ENCODE measurements at regions not wholly inside any gene's neighbourhood (a gene's known extent, or its start where the extent isn't known, plus 50 kb on each side); places are given as distances from the start of the nearest gene placed in this dataset.

- Histone ChIP-seq H3K36me3 (ENCODE audit: control insufficient read depth in 2 of 2, insufficient read depth in 2 of 2, low read length in 1 of 2) (no peaks in the 10 kb centered on the region), H3K9me3 (replicated peaks; ENCODE audit: control insufficient read depth, insufficient read depth, low read length) (no peaks in the 10 kb centered on the region; the same call in 2 of the 3 replicates), H3K9ac (ENCODE audit: control insufficient read depth, insufficient read depth, low read length) (no peak overlapping the region), H3K79me2 (ENCODE audit: control insufficient read depth, insufficient read depth, low read length) (no peaks in the 10 kb centered on the region), H3K4me2 (ENCODE audit: control insufficient read depth, insufficient read depth) (no peak overlapping the region), H2AFZ (ENCODE audit: control insufficient read depth, low read depth, low read length) (no peak overlapping the region), H3K27me3 (replicated peaks in 1 of 2; ENCODE audit: control insufficient read depth in 2 of 2, insufficient read depth in 2 of 2, low read length in 1 of 2) (peaks cover 0 to 4% of the 10 kb centered on the region in 2 experiments; a peak in 1 of 4 replicates), H3K27ac (ENCODE audit: control insufficient read depth, insufficient read depth) (no peak overlapping the region), H3K4me3 (no peak overlapping the region), H4K20me1 (ENCODE audit: control insufficient read depth, insufficient read depth) (no peaks in the 10 kb centered on the region), H3K4me1 (ENCODE audit: control insufficient read depth, insufficient read depth, low read length) (peaks cover 4% of the 10 kb centered on the region; the same call in 1 of the 2 replicates)
- TF ChIP-seq PKNOX1 (IDR thresholded peaks at IDR 0.05): no peak
- TF ChIP-seq HDGF (IDR thresholded peaks at IDR 0.05): no peak
- TF ChIP-seq ESRRA (IDR thresholded peaks at IDR 0.05; ENCODE audit: low read length): no peak
- no peak for TF ChIP-seq TAF1 (IDR thresholded peaks at IDR 0.05; ENCODE audit: borderline replicate concordance, low read depth, low read length)
- no peak for TF ChIP-seq CBX3 (IDR thresholded peaks at IDR 0.05; ENCODE audit: borderline replicate concordance, low read depth)
- no peak for TF ChIP-seq SMAD1 (IDR thresholded peaks at IDR 0.05; ENCODE audit: low read depth, partially characterized antibody)
- no peak for TF ChIP-seq MYB (IDR thresholded peaks at IDR 0.05; ENCODE audit: borderline replicate concordance, low read depth, low read length)
- TF ChIP-seq ZNF217 (IDR thresholded peaks at IDR 0.05): no peak
- no peak for TF ChIP-seq PML (IDR thresholded peaks at IDR 0.05; ENCODE audit: low read length)
- no peak for TF ChIP-seq POLR2A (IDR thresholded peaks at IDR 0.05; ENCODE audit: low read depth, low read length)
- WGBS (ENCODE audit: insufficient coverage, insufficient replicate concordance, low lambda C conversion rate, missing lambda C conversion rate): 62% methylated on average over 5 of the region's 5 CpGs
- in situ Hi-C loops (cut with MboI): no loop called here
- RAD21 ChIA-PET (ENCODE audit: unreplicated experiment): no interaction called here
- no peak for DNase-seq (ENCODE audit: low read depth, low spot score)
- POLR2A ChIA-PET: no interaction called here
- BruUV-seq (replicated peaks): no TSS peak
- intact Hi-C loops (cut with micrococcal nuclease; ENCODE audit: unreplicated experiment): no loop called here
- no peak for FAIRE-seq
- no peak for ATAC-seq
- CTCF ChIA-PET: no interaction called here
- SMC1A ChIA-PET (ENCODE audit: uncharacterized antibody, unreplicated experiment): interaction anchor here (1.0 kb wide), 1 partner anchor 16 kb away, joined by 3 read pairs; no protein-coding TSS in a partner anchor
Observed at GRCh38 chr1:184156521-184157393, 105.2 kb downstream of the TSEN15 start.

Measured in GM12878 (cell line).